GM04503 (cell line): ENCODE measurements at regions not wholly inside any gene's neighbourhood (a gene's known extent, or its start where the extent isn't known, plus 50 kb on each side); places are given as distances from the start of the nearest gene placed in this dataset.
A peak's percentile ranks its signal among the peaks of the same experiment; 100 is the strongest.

Experiments used
- DNase-seq: peaks from one replicate; pipeline ENCODE4 v3.0.0-alpha.2; 2012; ENCODE audit warnings: low read depth

GRCh38 chr13:50713523-50714248 is 129.8 kb downstream of the DLEU7 start:
- peak; percentile 74 for DNase-seq

DNA sequence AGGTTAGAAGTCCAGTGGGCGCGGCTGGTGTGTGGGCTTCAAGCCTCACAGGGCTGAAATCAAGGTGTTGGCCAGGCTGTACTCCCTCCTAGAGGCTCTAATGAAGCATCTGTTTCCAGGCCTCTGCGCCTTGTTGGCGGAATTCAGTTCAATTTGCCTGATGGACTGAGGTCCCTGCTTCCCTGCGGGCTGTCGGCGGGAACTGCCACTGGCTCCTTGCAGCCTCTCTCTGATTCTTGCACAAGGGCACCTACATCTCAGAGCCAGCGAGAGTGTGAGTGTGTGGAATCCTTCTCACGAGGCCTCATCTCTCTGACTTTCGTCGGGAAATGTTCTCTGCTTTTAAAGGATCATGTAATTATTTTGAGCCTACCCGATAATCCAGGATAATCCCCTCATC is 128.6 kb downstream of the DLEU7 start:
- no peak for DNase-seq

DNA sequence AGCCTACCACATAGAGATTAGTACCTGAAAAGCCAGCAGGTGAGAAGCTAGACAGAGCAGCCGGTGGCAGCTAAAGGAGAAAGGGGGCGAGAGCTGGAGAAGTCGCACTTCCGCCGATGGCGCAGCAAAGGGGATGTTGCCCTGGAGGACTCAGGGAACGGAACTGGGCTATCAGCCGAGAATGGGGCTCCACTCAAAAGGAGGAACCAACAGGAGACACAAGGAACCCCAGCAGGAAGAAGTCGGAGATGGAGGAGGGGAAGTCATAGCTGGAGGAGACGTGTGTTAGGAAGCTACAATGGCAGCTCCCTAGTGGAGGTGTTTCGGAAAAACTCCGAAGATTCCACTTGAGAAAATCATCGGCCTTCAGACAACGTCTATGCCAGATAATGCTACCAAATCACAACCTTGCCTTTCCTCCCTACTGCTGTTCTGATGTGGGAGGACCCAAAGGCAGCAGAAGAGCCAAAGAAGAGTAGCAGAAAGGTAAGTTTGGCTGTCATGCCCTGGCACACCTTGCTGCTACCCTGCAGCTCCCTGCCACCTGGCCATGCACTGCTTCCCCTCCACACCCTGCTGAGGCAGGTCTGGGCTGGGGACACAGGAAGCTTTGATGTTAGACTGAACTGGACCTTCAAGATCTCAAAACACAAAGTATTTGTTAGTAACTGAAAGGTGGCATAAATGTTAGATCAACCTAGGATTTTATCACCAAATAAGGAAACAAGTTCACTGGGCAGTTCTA is 127.9 kb downstream of the DLEU7 start:
- DNase-seq, result no peak

GRCh38 chr13:50720861-50721671 is 122.4 kb downstream of the DLEU7 start:
- no peak for DNase-seq

- no peak for DNase-seq
Measured at GRCh38 chr13:50721672-50721992, 121.9 kb downstream of the DLEU7 start.

- no peak for DNase-seq
Measured at GRCh38 chr13:50722440-50723125, 120.9 kb downstream of the DLEU7 start.

DNA sequence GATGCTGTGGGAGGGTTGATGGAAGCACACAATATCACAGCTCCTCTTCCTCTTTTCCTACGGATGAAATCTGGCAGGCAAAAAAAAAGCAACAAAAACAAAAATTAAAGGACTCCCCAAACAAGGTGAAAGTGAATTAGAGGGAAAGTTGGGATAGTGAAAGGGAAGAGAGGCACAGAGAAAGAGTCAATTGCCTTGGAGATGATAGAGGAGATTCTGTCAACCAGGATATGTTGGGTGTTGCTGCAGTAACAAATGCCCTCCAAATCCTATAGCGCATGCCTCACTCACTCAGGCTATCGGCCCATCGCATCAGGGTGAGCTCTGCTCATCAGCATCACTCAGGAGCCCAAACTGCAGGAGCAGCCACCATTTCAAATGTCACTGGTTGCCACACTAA is 119.1 kb downstream of the DLEU7 start:
- no peak for DNase-seq

DNA sequence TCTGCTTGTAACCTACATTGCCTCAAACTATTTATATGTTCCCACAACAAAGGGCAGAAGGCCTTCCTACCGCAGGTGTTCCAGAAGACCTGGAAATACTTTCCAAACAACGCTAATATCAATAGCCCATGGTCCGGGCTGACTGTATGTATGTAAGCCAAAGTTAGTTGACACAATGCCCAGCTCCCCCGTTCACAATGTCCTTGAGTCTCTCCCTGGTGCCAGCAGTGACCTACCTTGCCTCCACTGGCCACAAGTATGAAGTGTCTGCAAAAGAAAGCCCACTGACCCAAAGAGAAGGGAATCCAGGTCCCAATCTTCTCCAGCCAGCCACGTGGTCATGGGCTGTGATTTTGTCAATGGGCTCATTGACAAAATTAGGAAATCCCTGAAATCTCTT is 118.6 kb downstream of the DLEU7 start:
- no peak for DNase-seq

- no peak for DNase-seq
Measured at GRCh38 chr13:50726164-50726563, 117.3 kb downstream of the DLEU7 start.

GRCh38 chr13:50729177-50729576 is 114.3 kb downstream of the DLEU7 start:
- no peak for DNase-seq

DNA sequence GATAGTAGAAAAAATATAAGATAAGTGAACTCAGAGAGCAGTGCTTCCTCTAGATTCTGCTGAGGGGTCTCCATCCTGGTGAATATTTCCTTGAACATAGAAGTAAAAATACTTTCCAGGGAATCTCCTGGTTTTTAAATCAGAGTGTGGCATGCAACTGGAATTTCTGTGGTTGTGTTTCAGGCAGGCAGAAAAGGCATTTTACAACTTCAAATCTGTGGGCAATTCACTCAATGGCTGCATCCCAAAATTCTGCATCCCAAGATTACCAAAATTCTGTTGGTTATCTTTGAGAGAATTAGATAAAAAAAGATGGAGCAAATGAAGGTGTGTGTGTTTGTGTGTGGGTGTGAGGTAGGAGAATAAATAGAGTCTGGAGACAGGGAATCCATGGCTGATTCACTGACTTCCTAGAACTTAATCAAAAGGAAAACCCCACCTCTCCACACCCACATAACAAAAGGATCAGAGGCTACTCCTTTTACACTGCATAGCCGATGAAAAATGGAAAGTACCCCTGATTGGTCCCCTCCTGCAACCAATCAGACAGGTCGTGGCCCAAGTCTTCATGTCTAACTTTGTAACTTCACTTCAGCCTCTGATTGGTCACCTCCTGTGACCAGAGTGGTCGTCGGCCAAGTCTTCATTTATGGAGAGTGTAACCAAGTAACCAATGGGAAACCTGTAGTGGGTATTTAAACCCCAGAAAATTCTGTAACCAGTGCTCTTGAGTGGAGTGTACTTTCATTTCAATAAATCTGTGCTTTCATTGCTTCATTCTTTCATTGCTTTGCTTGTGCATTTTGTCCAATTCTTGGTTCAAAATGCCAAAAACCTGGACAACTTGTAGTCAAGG is 112.8 kb downstream of the DLEU7 start:
- no peak for DNase-seq

GRCh38 chr13:50731400-50731799 is 112.1 kb downstream of the DLEU7 start:
- peak; percentile 79 for DNase-seq

- DNase-seq, result peak; percentile 82
Measured at GRCh38 chr13:50732712-50733111, 110.8 kb downstream of the DLEU7 start.

DNA sequence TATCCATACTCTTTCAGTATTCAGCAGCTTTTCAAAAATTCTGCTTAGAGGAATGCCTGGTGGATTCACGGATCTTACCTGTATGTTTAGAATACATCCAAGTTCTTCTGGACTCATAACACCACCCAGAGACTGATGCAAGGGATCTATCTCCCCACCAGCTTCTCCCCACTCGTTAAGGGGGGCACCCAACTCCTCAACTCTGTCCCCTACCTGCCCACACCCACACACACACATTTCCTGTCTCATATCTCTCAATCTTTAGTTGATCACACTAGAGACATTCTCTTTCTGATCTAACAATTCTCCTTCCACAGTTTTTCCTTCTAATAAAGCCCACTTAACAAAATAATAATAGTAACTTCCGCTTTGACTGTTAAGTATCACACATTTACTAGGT is 110.1 kb downstream of the DLEU7 start:
- no peak for DNase-seq

- DNase-seq, result no peak
Measured at GRCh38 chr13:50735071-50735470, 108.4 kb downstream of the DLEU7 start.

DNA sequence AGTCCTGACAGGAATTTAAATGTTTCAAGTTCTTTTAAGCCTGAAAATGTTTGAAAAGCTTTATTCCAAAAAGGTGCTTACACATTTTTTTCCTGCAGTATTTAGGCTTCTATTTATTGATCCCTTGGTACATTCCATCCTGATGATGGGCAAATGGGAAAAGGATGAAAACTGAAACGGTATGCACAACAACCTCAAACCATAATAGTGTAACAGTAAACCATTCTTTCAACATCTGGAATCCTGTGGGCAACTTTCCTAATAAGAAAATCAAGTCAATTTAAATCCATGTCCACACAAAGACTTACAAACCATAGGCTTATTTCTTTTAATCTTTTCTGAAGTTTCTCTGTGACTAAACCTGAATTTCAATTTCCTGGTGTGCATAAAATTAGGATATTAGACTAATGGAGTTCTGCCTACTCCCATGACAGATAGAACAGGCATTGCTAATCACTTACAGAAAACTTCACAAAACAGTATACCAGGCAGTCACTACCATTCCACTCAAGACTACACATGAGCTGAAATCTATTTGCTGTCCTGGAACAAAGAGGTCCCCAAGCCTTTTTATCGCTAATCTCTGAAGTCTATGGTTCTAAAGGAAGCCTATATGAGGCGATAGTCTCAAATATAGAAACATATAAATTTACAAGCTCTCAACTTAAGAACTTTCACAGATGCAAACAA is 103.3 kb downstream of the DLEU7 start:
- peak; percentile 63 for DNase-seq

- DNase-seq, result no peak
Measured at GRCh38 chr13:50742353-50742752, 101.1 kb downstream of the DLEU7 start.

GRCh38 chr13:50742968-50743367 is 100.5 kb downstream of the DLEU7 start:
- DNase-seq, result no peak

DNA sequence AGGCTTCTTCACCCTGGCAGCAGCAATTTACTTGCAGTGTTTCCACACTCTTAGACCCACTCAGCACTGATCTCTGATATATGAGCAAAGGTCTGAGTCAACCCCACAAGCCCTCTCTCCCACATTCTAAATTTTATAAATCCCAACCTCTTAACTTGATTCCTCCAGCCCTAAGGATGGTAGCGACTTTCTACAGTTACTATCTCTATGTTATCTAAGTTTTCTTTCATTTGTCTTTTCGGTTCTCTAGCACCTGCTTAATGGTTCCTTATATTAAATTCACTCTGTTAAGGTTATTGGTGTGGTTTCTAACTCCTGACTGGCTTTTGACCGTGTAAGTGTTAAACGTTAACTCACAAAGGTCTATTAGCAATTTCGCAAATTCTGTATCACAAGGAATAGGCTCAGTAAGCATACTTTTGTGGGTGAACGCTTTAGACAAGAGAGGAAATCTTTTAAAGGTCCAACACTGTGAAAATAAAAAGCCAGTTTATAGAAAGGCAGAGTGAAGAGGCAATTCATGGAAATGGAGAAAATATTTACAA is 99.3 kb downstream of the DLEU7 start:
- DNase-seq, result no peak

GRCh38 chr13:50745542-50746115 is 97.9 kb downstream of the DLEU7 start:
- DNase-seq, result no peak
